HG03432 (cell line): ENCODE measurements at regions not wholly inside any gene's neighbourhood (a gene's known extent, or its start where the extent isn't known, plus 50 kb on each side); places are given as distances from the start of the nearest gene placed in this dataset.
"Not testable (repeated sequence)": the region's sequence is repeated elsewhere in the genome, so short reads cannot be mapped to it uniquely, and the experiment has no call there.

Experiments
- ATAC-seq: cut with Tn5 transposase; IDR thresholded peaks from one replicate; pipeline ENCODE4 v1.9.1; 2021; ENCODE audit warnings: mild to moderate bottlenecking, moderate library complexity; ENCODE audit not compliant: unreplicated experiment

- ATAC-seq: no peak
These were observed 163.8 kb downstream of the MSN start for GRCh38 chrX:65831268-65831667.

GRCh38 chrX:65828599-65828998 is 161.1 kb downstream of the MSN start:
- no peak for ATAC-seq

- ATAC-seq: not testable (repeated sequence)
These were observed 157.8 kb downstream of the MSN start for GRCh38 chrX:65825226-65825625.

- ATAC-seq: peak; percentile 86
These were observed 154.5 kb downstream of the MSN start for GRCh38 chrX:65821721-65822496.

- ATAC-seq: not testable (repeated sequence)
These were observed 152.5 kb downstream of the MSN start for GRCh38 chrX:65819983-65820382.

GRCh38 chrX:65813245-65813644 is 145.8 kb downstream of the MSN start:
- ATAC-seq: no peak

GRCh38 chrX:65811558-65812228 is 144.2 kb downstream of the MSN start:
- no peak for ATAC-seq
